Trophoblast cell (in vitro differentiated cells and primary cell): ENCODE measurements at regions not wholly inside any gene's neighbourhood (a gene's known extent, or its start where the extent isn't known, plus 50 kb on each side); places are given as distances from the start of the nearest gene placed in this dataset.

Experiments
- DNase-seq, 2 donors: peaks; one replicate each; pipeline ENCODE4 v3.0.0-alpha.2; 2016
- H2AFZ ChIP-seq: 2 replicates; pipeline ENCODE4 v1.6.1; 2013; ENCODE audit warnings: low read length, moderate library complexity, mild to moderate bottlenecking; ENCODE audit not compliant: insufficient read depth, poor library complexity
- H2AK5ac ChIP-seq: 2 replicates; pipeline ENCODE4 v1.6.1; 2013; ENCODE audit warnings: mild to moderate bottlenecking, low read length
- H2BK120ac ChIP-seq: 2 replicates; pipeline ENCODE4 v1.6.1; 2013; ENCODE audit warnings: low read length, mild to moderate bottlenecking, moderate library complexity; ENCODE audit not compliant: insufficient read depth, poor library complexity
- H2BK12ac ChIP-seq: 2 replicates; pipeline ENCODE4 v1.6.1; 2013; ENCODE audit warnings: mild to moderate bottlenecking, low read length, moderate library complexity
- H2BK5ac ChIP-seq: 2 replicates; pipeline ENCODE4 v1.6.1; 2013; ENCODE audit warnings: low read length, low read depth, moderate library complexity, mild to moderate bottlenecking; ENCODE audit not compliant: poor library complexity
- H3K14ac ChIP-seq: 2 replicates; pipeline ENCODE4 v1.6.1; 2013; ENCODE audit warnings: mild to moderate bottlenecking, low read length
- H3K18ac ChIP-seq: 2 replicates; pipeline ENCODE4 v1.6.1; 2013; ENCODE audit warnings: mild to moderate bottlenecking, low read length
- H3K23ac ChIP-seq: 2 replicates; pipeline ENCODE4 v1.6.1; 2013; ENCODE audit warnings: low read length
- H3K27ac ChIP-seq: 2 replicates; pipeline ENCODE4 v1.5.1; 2013; ENCODE audit warnings: low read depth, mild to moderate bottlenecking, inconsistent platforms, low read length, moderate library complexity
- H3K27me3 ChIP-seq: 2 replicates; pipeline ENCODE4 v1.6.1; 2013; ENCODE audit warnings: inconsistent platforms, mild to moderate bottlenecking, low read length, moderate library complexity; ENCODE audit not compliant: insufficient read depth
- H3K36me3 ChIP-seq, 2 experiments: 1 replicate in 1 of 2; 2 replicates in 1 of 2; pipeline ENCODE4 v1.6.1; 2013; ENCODE audit warnings: low read length in 2 of 2, mild to moderate bottlenecking in 2 of 2, moderate library complexity in 1 of 2; ENCODE audit not compliant: insufficient read depth in 2 of 2, control insufficient read depth in 1 of 2
- H3K4ac ChIP-seq: 2 replicates; pipeline ENCODE4 v1.6.1; 2013; ENCODE audit warnings: low read depth, mild to moderate bottlenecking, low read length, moderate library complexity
- H3K4me1 ChIP-seq, 2 experiments: 1 replicate in 1 of 2; 2 replicates in 1 of 2; pipeline ENCODE4 v1.6.1; 2013; ENCODE audit warnings: low read length in 2 of 2, mild to moderate bottlenecking in 2 of 2, moderate library complexity in 1 of 2; ENCODE audit not compliant: insufficient read depth in 2 of 2, control insufficient read depth in 1 of 2
- H3K4me2 ChIP-seq: 2 replicates; pipeline ENCODE4 v1.6.1; 2013; ENCODE audit warnings: inconsistent platforms, mild to moderate bottlenecking, low read length, moderate library complexity
- H3K4me3 ChIP-seq: 2 replicates; pipeline ENCODE4 v1.5.1; 2013; ENCODE audit warnings: mild to moderate bottlenecking, low read depth, low read length, inconsistent platforms
- H3K79me1 ChIP-seq: one replicate; pipeline ENCODE4 v1.6.1; 2013; ENCODE audit warnings: low read length
- H3K79me2 ChIP-seq: 2 replicates; pipeline ENCODE4 v1.6.1; 2013; ENCODE audit warnings: low read length, mild to moderate bottlenecking; ENCODE audit not compliant: control insufficient read depth, insufficient read depth, poor library complexity
- H3K9ac ChIP-seq: 2 replicates; pipeline ENCODE4 v1.6.1; 2013; ENCODE audit warnings: mild to moderate bottlenecking, low read length
- H3K9me3 ChIP-seq: 2 replicates; pipeline ENCODE4 v1.6.1; 2013; ENCODE audit warnings: low read depth, mild to moderate bottlenecking, control low read depth, inconsistent platforms, low read length; ENCODE audit not compliant: insufficient read depth
- H4K12ac ChIP-seq: 2 replicates; pipeline ENCODE4 v1.6.1; 2013; ENCODE audit warnings: low read depth, mild to moderate bottlenecking, low read length, moderate library complexity
- H4K8ac ChIP-seq: 2 replicates; pipeline ENCODE4 v1.6.1; 2013; ENCODE audit warnings: low read depth, mild to moderate bottlenecking, low read length, moderate library complexity
- H4K91ac ChIP-seq: one replicate; pipeline ENCODE4 v1.6.1; 2013; ENCODE audit warnings: low read depth, mild to moderate bottlenecking, low read length, moderate library complexity
- WGBS: extraction: QIAGEN DNeasy Blood & Tissue Kit; methylation state at CpG from one replicate; pipeline ENCODE4 v1.1.7; 2013; ENCODE audit warnings: missing lambda C conversion rate; ENCODE audit not compliant: insufficient read length, insufficient coverage; ENCODE audit errors: extremely low coverage; 5-methylcytosine and 5-hydroxymethylcytosine counted together

GRCh38 chr10:70958396-70958795, 70.0 kb upstream of the PCBD1 start:
- H4K12ac ChIP-seq: no peak overlapping the region
- no peak overlapping the region for H3K23ac ChIP-seq

GRCh38 chr10:70960316-70960715, 72.0 kb upstream of the PCBD1 start:
- no peak overlapping the region for H2BK120ac ChIP-seq
- H4K8ac ChIP-seq: no peak overlapping the region
- H3K36me3 ChIP-seq: no peaks in the 10 kb centered on the region
- H3K18ac ChIP-seq: no peak overlapping the region
- DNase-seq: no peak
- H3K23ac ChIP-seq: no peak overlapping the region
- H3K4me2 ChIP-seq: no peak overlapping the region
- no peak overlapping the region for H3K4me3 ChIP-seq
- H3K27ac ChIP-seq: no peak overlapping the region
- H4K91ac ChIP-seq: no peak overlapping the region
- H3K79me1 ChIP-seq: no peaks in the 10 kb centered on the region
- no peaks in the 10 kb centered on the region for H3K4me1 ChIP-seq
- H3K27me3 ChIP-seq: peaks cover 2% of the 10 kb centered on the region
- H2AK5ac ChIP-seq: no peak overlapping the region
- WGBS: 100% methylated on average over 2 of the region's 2 CpGs
- no peaks in the 10 kb centered on the region for H3K9me3 ChIP-seq
- no peaks in the 10 kb centered on the region for H3K79me2 ChIP-seq
- no peak overlapping the region for H3K14ac ChIP-seq
- H2AFZ ChIP-seq: no peak overlapping the region
- no peak overlapping the region for H2BK12ac ChIP-seq
- H2BK5ac ChIP-seq: no peak overlapping the region
- H3K4ac ChIP-seq: no peak overlapping the region
- no peak overlapping the region for H3K9ac ChIP-seq
- no peak overlapping the region for H4K12ac ChIP-seq

More at GRCh38 chr10:70958396-70958795, 70.0 kb upstream of the PCBD1 start:
- WGBS: no CpG with 5 or more reads among the region's 3 CpGs
- Histone ChIP-seq H3K14ac (no peak overlapping the region), H3K4me1 (no peaks in the 10 kb centered on the region), H2AFZ (no peak overlapping the region), H2BK12ac (no peak overlapping the region), H3K9me3 (no peaks in the 10 kb centered on the region), H4K8ac (no peak overlapping the region), H3K79me1 (no peaks in the 10 kb centered on the region), H3K4me3 (no peak overlapping the region), H2AK5ac (no peak overlapping the region), H2BK120ac (no peak overlapping the region), H3K9ac (no peak overlapping the region), H4K91ac (no peak overlapping the region), H3K36me3 (no peaks in the 10 kb centered on the region), H3K4me2 (no peak overlapping the region), H3K79me2 (no peaks in the 10 kb centered on the region), H3K4ac (no peak overlapping the region), H2BK5ac (no peak overlapping the region), H3K27ac (no peak overlapping the region), H3K18ac (no peak overlapping the region), H3K27me3 (peaks cover 2% of the 10 kb centered on the region)
- DNase-seq: no peak

GRCh38 chr10:70960783-70961570, 72.6 kb upstream of the PCBD1 start:
- no peak overlapping the region for H3K4me3 ChIP-seq
- no peak overlapping the region for H2BK5ac ChIP-seq
- no peaks in the 10 kb centered on the region for H3K79me1 ChIP-seq
- H2AFZ ChIP-seq: no peak overlapping the region
- peaks cover 2% of the 10 kb centered on the region for H3K27me3 ChIP-seq
- no peak overlapping the region for H4K91ac ChIP-seq
- H2BK120ac ChIP-seq: no peak overlapping the region
- no peak overlapping the region for H3K14ac ChIP-seq
- no peak overlapping the region for H3K9ac ChIP-seq
- H3K23ac ChIP-seq: peak overlapping the region; percentile 23
- WGBS: 100% methylated on average over 2 of the region's 9 CpGs
- H2BK12ac ChIP-seq: no peak overlapping the region
- no peak overlapping the region for H4K12ac ChIP-seq
- no peak overlapping the region for H3K4me2 ChIP-seq
- no peak overlapping the region for H3K27ac ChIP-seq
- no peak for DNase-seq
- H3K4me1 ChIP-seq: no peaks in the 10 kb centered on the region
- H3K79me2 ChIP-seq: no peaks in the 10 kb centered on the region
- H4K8ac ChIP-seq: no peak overlapping the region
- H3K4ac ChIP-seq: no peak overlapping the region
- H2AK5ac ChIP-seq: no peak overlapping the region
- H3K9me3 ChIP-seq: no peaks in the 10 kb centered on the region
- no peaks in the 10 kb centered on the region for H3K36me3 ChIP-seq
- H3K18ac ChIP-seq: no peak overlapping the region

- Histone ChIP-seq H2BK5ac (no peak overlapping the region), H4K12ac (no peak overlapping the region), H3K14ac (no peak overlapping the region), H3K27me3 (peaks cover 2% of the 10 kb centered on the region), H2AK5ac (no peak overlapping the region), H3K4me3 (peak overlapping the region; percentile 27), H3K79me2 (no peaks in the 10 kb centered on the region), H3K4ac (no peak overlapping the region), H3K9ac (no peak overlapping the region), H3K27ac (no peak overlapping the region), H3K4me2 (no peak overlapping the region), H3K18ac (no peak overlapping the region), H4K8ac (no peak overlapping the region), H3K4me1 (no peaks in the 10 kb centered on the region), H4K91ac (no peak overlapping the region), H3K79me1 (no peaks in the 10 kb centered on the region), H2BK12ac (no peak overlapping the region), H2AFZ (no peak overlapping the region), H3K36me3 (no peaks in the 10 kb centered on the region), H3K9me3 (no peaks in the 10 kb centered on the region), H3K23ac (no peak overlapping the region), H2BK120ac (no peak overlapping the region)
- WGBS: 100% methylated on average over 1 of the region's 4 CpGs
- no peak for DNase-seq
Measured at GRCh38 chr10:70962686-70963085, 74.3 kb upstream of the PCBD1 start.
